ENCODE measurements at regions not wholly inside any gene's neighbourhood (a gene's known extent, or its start where the extent isn't known, plus 50 kb on each side); places are given as distances from the start of the nearest gene placed in this dataset.

GRCh38 chr14:65200454-65200853 is 98.1 kb upstream of the MAX start:
- Mint-ChIP-seq H3K4me3 (no peak overlapping the region), H3K4me1 (peaks cover 6 to 10% (median 9%) of the 10 kb centered on the region in 4 donors)

DNA sequence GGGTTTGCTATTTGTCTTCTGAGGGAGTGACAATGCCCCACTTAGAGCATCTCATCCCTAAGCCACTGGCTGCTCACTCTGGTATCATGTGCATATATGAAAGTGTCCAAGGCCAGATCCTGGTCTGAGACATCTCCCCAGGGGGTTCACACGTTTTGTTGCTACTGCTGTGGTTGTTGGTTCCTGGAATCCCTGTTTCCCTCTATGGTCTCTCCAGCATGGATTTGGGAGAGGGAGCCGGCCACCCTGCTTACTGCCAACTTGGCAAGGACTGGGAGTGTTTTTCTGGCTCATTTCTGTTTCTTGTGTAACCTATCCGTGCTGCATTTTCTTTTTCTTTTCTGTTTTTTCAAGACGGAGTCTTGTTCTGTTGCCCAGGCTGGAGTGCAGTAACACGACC is 101.3 kb upstream of the MAX start:
- Mint-ChIP-seq H3K4me3 (no peak overlapping the region), H3K36me3 (no peaks in the 10 kb centered on the region), H3K4me1 (peaks cover 20 to 37% (median 33%) of the 10 kb centered on the region in 4 donors), H3K27ac (peak overlapping the region in 2 of 3 donors; percentile 9 to 18), H3K27me3 (no peaks in the 10 kb centered on the region), H3K9me3 (peaks cover 0 to 2% (median 0%) of the 10 kb centered on the region in 7 donors)
- no peak overlapping the region for H3K4me3 ChIP-seq (ENCODE audit: low read depth, low read length)
- no peak for ATAC-seq (ENCODE audit: low read depth in 2 of 2)
- no peak overlapping the region for H3K27ac ChIP-seq (ENCODE audit: insufficient read depth, low read length, poor library complexity, severe bottlenecking)
- peaks cover 34% of the 10 kb centered on the region for H3K4me1 ChIP-seq (ENCODE audit: control insufficient read depth, insufficient read depth, low read length, poor library complexity, severe bottlenecking)
- no peak for DNase-seq
- no peaks in the 10 kb centered on the region for H3K9me3 ChIP-seq (ENCODE audit: control insufficient read depth in 2 of 2, low read length in 2 of 2)
- H3K27me3 ChIP-seq (ENCODE audit: control insufficient read depth, insufficient read depth, low read length) = no peaks in the 10 kb centered on the region
- no peaks in the 10 kb centered on the region for H3K36me3 ChIP-seq (ENCODE audit: control insufficient read depth, insufficient read depth, low read length)

More at GRCh38 chr14:65200454-65200853, 98.1 kb upstream of the MAX start:
- ATAC-seq (ENCODE audit: low read depth in 2 of 2) = no peak
- no peak for DNase-seq
- Histone ChIP-seq H3K27me3 (ENCODE audit: control insufficient read depth, insufficient read depth, low read length) (no peaks in the 10 kb centered on the region), H3K27ac (ENCODE audit: insufficient read depth, low read length, poor library complexity, severe bottlenecking) (no peak overlapping the region), H3K4me1 (ENCODE audit: control insufficient read depth, insufficient read depth, low read length, poor library complexity, severe bottlenecking) (peaks cover 5% of the 10 kb centered on the region), H3K36me3 (ENCODE audit: control insufficient read depth, insufficient read depth, low read length) (no peaks in the 10 kb centered on the region), H3K9me3 (ENCODE audit: control insufficient read depth in 2 of 2, low read length in 2 of 2) (no peaks in the 10 kb centered on the region), H3K4me3 (ENCODE audit: low read depth, low read length) (no peak overlapping the region)
- Mint-ChIP-seq H3K27ac (no peak overlapping the region), H3K9me3 (peaks cover 0 to 2% (median 0%) of the 10 kb centered on the region in 7 donors), H3K36me3 (no peaks in the 10 kb centered on the region), H3K27me3 (no peaks in the 10 kb centered on the region)

GRCh38 chr14:65204056-65204455 is 101.7 kb upstream of the MAX start:
- no peak for DNase-seq
- Histone ChIP-seq H3K27me3 (ENCODE audit: control insufficient read depth, insufficient read depth, low read length) (no peaks in the 10 kb centered on the region), H3K36me3 (ENCODE audit: control insufficient read depth, insufficient read depth, low read length) (no peaks in the 10 kb centered on the region), H3K4me3 (ENCODE audit: low read depth, low read length) (no peak overlapping the region), H3K9me3 (ENCODE audit: control insufficient read depth in 2 of 2, low read length in 2 of 2) (no peaks in the 10 kb centered on the region), H3K27ac (ENCODE audit: insufficient read depth, low read length, poor library complexity, severe bottlenecking) (no peak overlapping the region), H3K4me1 (ENCODE audit: control insufficient read depth, insufficient read depth, low read length, poor library complexity, severe bottlenecking) (peaks cover 36% of the 10 kb centered on the region)
- peak overlapping the region in 1 of 4 donors; percentile 27 for H3K4me3 Mint-ChIP-seq
- peak overlapping the region in 2 of 3 donors; percentile 9 to 30 for H3K27ac Mint-ChIP-seq
- ATAC-seq (ENCODE audit: low read depth in 2 of 2) = no peak
- peaks cover 0 to 2% (median 0%) of the 10 kb centered on the region in 7 donors for H3K9me3 Mint-ChIP-seq
- H3K27me3 Mint-ChIP-seq = no peaks in the 10 kb centered on the region
- peaks cover 22 to 40% (median 34%) of the 10 kb centered on the region in 4 donors for H3K4me1 Mint-ChIP-seq
- H3K36me3 Mint-ChIP-seq = no peaks in the 10 kb centered on the region

DNA sequence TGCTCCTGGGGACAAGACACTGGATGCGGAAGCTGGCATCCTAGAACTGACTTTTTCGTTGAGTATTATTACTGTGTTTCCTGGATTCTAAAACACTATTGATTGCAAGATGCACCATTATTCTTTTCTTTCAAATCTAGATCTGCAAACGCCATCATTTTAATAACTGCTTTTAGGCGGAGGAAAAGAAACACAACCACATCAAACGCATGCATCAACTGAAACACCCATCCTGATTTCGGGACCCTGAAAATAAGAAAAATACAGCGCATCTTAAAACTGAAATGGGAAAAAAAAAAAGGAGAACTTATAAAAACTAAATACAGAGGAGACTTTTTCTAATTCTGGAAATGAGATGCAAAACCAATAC is 103.7 kb upstream of the MAX start:
- H3K4me3 ChIP-seq (ENCODE audit: low read depth, low read length) = peak overlapping the region; percentile 67
- ATAC-seq (ENCODE audit: low read depth in 2 of 2) (no peak), DNase-seq (peak in 1 of 3 donors; percentile 40)
- Mint-ChIP-seq H3K36me3 (no peaks in the 10 kb centered on the region), H3K27ac (peak overlapping the region; percentile 81 to 94 (median 90)), H3K4me3 (peak overlapping the region; percentile 75 to 87 (median 84)), H3K9me3 (peaks cover 0 to 2% (median 0%) of the 10 kb centered on the region in 7 donors), H3K4me1 (peaks cover 32 to 51% (median 43%) of the 10 kb centered on the region in 4 donors), H3K27me3 (no peaks in the 10 kb centered on the region)
- no peaks in the 10 kb centered on the region for H3K9me3 ChIP-seq (ENCODE audit: control insufficient read depth in 2 of 2, low read length in 2 of 2)
- peaks cover 40% of the 10 kb centered on the region for H3K4me1 ChIP-seq (ENCODE audit: control insufficient read depth, insufficient read depth, low read length, poor library complexity, severe bottlenecking)
- H3K36me3 ChIP-seq (ENCODE audit: control insufficient read depth, insufficient read depth, low read length) = no peaks in the 10 kb centered on the region
- H3K27ac ChIP-seq (ENCODE audit: insufficient read depth, low read length, poor library complexity, severe bottlenecking) = peak overlapping the region; percentile 58
- no peaks in the 10 kb centered on the region for H3K27me3 ChIP-seq (ENCODE audit: control insufficient read depth, insufficient read depth, low read length)

DNA sequence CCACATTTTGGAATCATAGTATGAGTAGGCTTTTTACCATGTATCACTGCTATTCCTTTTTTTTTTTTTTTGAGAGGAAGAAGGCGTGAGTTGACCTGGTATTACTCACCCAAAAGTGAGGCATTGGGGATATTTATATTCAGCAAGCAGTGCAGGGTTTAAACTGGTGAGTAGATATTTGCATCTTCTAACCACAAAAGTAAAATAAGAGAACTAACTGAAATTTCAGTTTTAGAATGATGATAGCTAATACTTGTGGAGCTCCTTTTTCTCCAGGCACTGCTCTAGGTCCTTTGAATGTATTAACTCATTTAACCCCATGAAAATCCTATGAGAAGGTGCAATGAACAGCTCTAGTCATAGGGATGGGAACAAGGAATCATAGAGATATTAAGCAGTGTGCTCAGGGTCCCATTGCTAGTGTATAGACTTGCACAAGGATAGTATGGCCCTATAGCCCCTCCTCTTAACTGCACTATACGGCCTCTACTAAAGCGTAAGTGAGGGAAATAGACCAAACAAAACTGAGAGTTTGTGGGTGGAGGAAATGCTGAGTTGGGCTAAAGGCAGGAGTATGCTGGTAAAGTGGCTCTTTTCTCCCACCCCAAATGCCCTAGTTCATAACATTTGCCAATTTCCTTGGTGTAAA is 104.3 kb upstream of the MAX start:
- Histone ChIP-seq H3K9me3 (ENCODE audit: control insufficient read depth in 2 of 2, low read length in 2 of 2) (no peaks in the 10 kb centered on the region), H3K4me1 (ENCODE audit: control insufficient read depth, insufficient read depth, low read length, poor library complexity, severe bottlenecking) (peaks cover 40% of the 10 kb centered on the region), H3K4me3 (ENCODE audit: low read depth, low read length) (peak overlapping the region; percentile 67), H3K27ac (ENCODE audit: insufficient read depth, low read length, poor library complexity, severe bottlenecking) (peak overlapping the region; percentile 55), H3K36me3 (ENCODE audit: control insufficient read depth, insufficient read depth, low read length) (no peaks in the 10 kb centered on the region), H3K27me3 (ENCODE audit: control insufficient read depth, insufficient read depth, low read length) (no peaks in the 10 kb centered on the region)
- H3K4me3 Mint-ChIP-seq = peak overlapping the region; percentile 75 to 87 (median 84)
- no peaks in the 10 kb centered on the region for H3K27me3 Mint-ChIP-seq
- H3K9me3 Mint-ChIP-seq = peaks cover 0 to 2% (median 0%) of the 10 kb centered on the region in 7 donors
- H3K4me1 Mint-ChIP-seq = peaks cover 36 to 54% (median 43%) of the 10 kb centered on the region in 4 donors
- DNase-seq (peak in 1 of 3 donors; percentile 61), ATAC-seq (ENCODE audit: low read depth in 2 of 2) (peak; percentile 36 to 38)
- peak overlapping the region; percentile 81 to 94 (median 90) for H3K27ac Mint-ChIP-seq
- H3K36me3 Mint-ChIP-seq = no peaks in the 10 kb centered on the region

DNA sequence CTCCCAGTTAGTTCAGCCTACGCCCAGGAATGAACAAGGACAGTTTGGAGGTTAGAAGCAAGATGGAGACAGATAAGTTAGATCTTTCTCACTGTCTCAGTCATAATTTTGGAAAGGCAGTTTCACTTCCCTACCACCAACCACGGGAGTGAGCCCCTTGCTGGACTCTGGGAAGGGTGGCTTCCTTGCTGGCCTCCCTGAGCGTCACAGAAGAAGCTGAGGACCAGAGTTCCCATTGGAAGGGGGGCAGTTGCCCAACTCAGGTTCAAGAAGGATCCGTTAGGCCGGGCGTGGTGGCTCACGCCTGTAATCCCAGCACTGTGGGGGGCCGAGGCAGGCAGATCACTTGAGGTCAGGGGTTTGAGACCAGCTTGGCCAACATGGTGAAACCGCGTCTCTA is 106.2 kb upstream of the MAX start:
- ATAC-seq (ENCODE audit: low read depth in 2 of 2) (no peak), DNase-seq (no peak)
- peak overlapping the region; percentile 18 for H3K4me3 ChIP-seq (ENCODE audit: low read depth, low read length)
- peaks cover 0 to 2% (median 0%) of the 10 kb centered on the region in 7 donors for H3K9me3 Mint-ChIP-seq
- H3K4me3 Mint-ChIP-seq = peak overlapping the region in 3 of 4 donors; percentile 64 to 83 (median 67)
- peaks cover 40% of the 10 kb centered on the region for H3K4me1 ChIP-seq (ENCODE audit: control insufficient read depth, insufficient read depth, low read length, poor library complexity, severe bottlenecking)
- H3K27me3 Mint-ChIP-seq = no peaks in the 10 kb centered on the region
- peak overlapping the region in 2 of 3 donors; percentile 75 to 80 for H3K27ac Mint-ChIP-seq
- no peaks in the 10 kb centered on the region for H3K27me3 ChIP-seq (ENCODE audit: control insufficient read depth, insufficient read depth, low read length)
- H3K9me3 ChIP-seq (ENCODE audit: control insufficient read depth in 2 of 2, low read length in 2 of 2) = no peaks in the 10 kb centered on the region
- no peaks in the 10 kb centered on the region for H3K36me3 Mint-ChIP-seq
- H3K27ac ChIP-seq (ENCODE audit: insufficient read depth, low read length, poor library complexity, severe bottlenecking) = no peak overlapping the region
- H3K4me1 Mint-ChIP-seq = peaks cover 36 to 54% (median 41%) of the 10 kb centered on the region in 4 donors
- no peaks in the 10 kb centered on the region for H3K36me3 ChIP-seq (ENCODE audit: control insufficient read depth, insufficient read depth, low read length)

DNA sequence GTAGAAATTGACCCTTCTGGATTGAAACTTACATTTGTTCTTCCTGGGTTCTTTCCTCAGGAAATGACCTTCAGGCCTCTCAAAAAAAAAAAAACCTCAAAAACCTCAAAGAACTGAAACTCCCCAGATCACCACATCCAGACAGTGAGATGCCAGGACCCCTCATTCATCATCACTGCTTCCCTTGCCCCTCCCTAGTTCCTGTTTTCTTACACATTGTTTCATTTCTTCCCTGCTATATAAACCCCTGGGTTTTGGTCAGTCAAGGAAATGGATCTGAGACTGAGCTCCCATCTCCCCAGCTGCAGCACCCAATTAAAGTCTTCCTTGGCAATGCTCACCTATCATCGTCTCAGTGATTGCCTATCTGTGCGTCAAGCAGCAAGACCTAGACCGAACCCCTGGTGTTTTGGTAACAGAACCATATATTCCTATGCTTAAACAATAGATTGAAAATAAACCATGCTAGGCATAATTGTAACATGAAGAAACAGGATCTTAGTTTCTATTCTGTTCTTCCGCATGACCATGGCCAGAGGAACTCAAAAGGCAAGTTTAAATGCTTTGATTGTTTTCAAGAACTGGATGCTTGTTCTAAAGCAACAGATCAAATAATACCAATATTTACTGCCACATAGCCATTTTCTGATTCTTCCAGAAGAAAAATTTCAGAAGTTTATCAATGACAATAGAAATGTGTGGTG is 108.0 kb upstream of the MAX start:
- DNase-seq (peak in 1 of 3 donors; percentile 45), ATAC-seq (ENCODE audit: low read depth in 2 of 2) (no peak)
- no peak overlapping the region for H3K27ac ChIP-seq (ENCODE audit: insufficient read depth, low read length, poor library complexity, severe bottlenecking)
- Mint-ChIP-seq H3K27me3 (no peaks in the 10 kb centered on the region), H3K4me3 (peak overlapping the region in 2 of 4 donors; percentile 1 to 62), H3K27ac (peak overlapping the region; percentile 3 to 70 (median 52)), H3K9me3 (no peaks in the 10 kb centered on the region), H3K36me3 (no peaks in the 10 kb centered on the region), H3K4me1 (peaks cover 31 to 46% (median 38%) of the 10 kb centered on the region in 4 donors)
- H3K36me3 ChIP-seq (ENCODE audit: control insufficient read depth, insufficient read depth, low read length) = no peaks in the 10 kb centered on the region
- no peak overlapping the region for H3K4me3 ChIP-seq (ENCODE audit: low read depth, low read length)
- peaks cover 37% of the 10 kb centered on the region for H3K4me1 ChIP-seq (ENCODE audit: control insufficient read depth, insufficient read depth, low read length, poor library complexity, severe bottlenecking)
- no peaks in the 10 kb centered on the region for H3K27me3 ChIP-seq (ENCODE audit: control insufficient read depth, insufficient read depth, low read length)
- no peaks in the 10 kb centered on the region for H3K9me3 ChIP-seq (ENCODE audit: control insufficient read depth in 2 of 2, low read length in 2 of 2)

Data from CD4-positive, CD25-positive, alpha-beta regulatory T cell (primary cell).